BJ (cell line): ENCODE measurements at regions not wholly inside any gene's neighbourhood (a gene's known extent, or its start where the extent isn't known, plus 50 kb on each side); places are given as distances from the start of the nearest gene placed in this dataset.

ENCODE experiments used
- CTCF ChIA-PET: fragments of 350-600 bp; formaldehyde crosslinking; extraction: SDS; loops from one replicate; lab custom pipeline; 2021; ENCODE audit warnings: antibody characterized with exemption, inconsistent platforms; lab: Yijun Ruan, JAX
- POLR2A ChIA-PET: fragments of 300-600 bp; sonication (Branson Sonifier 250); formaldehyde crosslinking; extraction: SDS; loops from one replicate; lab custom pipeline; 2021; ENCODE audit warnings: antibody characterized with exemption; lab: Charles Lee
- DNase-seq: peaks from one replicate; pipeline ENCODE4 v3.0.0-alpha.2; 2011; ENCODE audit warnings: low read depth
- H3K27me3 ChIP-seq: 2 replicates; pipeline ENCODE4 v1.6.0; 2011; ENCODE audit warnings: low read length; ENCODE audit not compliant: control insufficient read depth, insufficient read depth
- H3K36me3 ChIP-seq: 2 replicates; pipeline ENCODE4 v1.5.1; 2011; ENCODE audit warnings: low read length; ENCODE audit not compliant: control insufficient read depth, insufficient read depth
- H3K4me3 ChIP-seq: 2 replicates; pipeline ENCODE4 v1.5.1; 2011; ENCODE audit warnings: low read depth, mild to moderate bottlenecking, control low read depth, low read length
- TF ChIP-seq, protein P1 (sequence below): IDR thresholded peaks from 2 replicates; pipeline ENCODE4 v1.5.1; 2011; ENCODE audit warnings: low read depth, mild to moderate bottlenecking, control low read depth, inconsistent platforms, low read length, moderate library complexity; ENCODE audit not compliant: insufficient read depth

DNA sequence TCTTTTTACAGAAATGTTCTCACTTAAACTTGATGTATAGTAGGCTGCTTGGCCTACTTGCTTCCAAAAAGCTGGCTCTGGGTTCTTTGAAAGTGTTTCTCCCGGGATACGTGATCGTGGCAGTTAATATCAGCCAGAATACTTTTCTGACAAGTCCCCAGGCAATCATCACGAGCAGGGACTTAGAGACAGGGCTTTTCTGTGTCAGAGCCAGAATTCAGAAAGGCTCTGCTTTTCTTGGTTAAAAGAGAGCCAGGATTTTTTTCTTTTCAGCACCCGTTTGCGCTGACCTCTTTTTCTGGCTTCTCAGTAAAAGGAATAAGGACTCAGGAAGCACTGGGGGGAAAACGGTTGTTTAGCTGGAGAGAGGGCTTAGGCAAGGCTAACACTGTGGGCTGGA lies 57.8 kb upstream of the ARHGAP5 start:
- Histone ChIP-seq H3K27me3 (peaks cover 3% of the 10 kb centered on the region), H3K4me3 (no peak overlapping the region), H3K36me3 (no peaks in the 10 kb centered on the region)
- TF ChIP-seq, protein P1, sequence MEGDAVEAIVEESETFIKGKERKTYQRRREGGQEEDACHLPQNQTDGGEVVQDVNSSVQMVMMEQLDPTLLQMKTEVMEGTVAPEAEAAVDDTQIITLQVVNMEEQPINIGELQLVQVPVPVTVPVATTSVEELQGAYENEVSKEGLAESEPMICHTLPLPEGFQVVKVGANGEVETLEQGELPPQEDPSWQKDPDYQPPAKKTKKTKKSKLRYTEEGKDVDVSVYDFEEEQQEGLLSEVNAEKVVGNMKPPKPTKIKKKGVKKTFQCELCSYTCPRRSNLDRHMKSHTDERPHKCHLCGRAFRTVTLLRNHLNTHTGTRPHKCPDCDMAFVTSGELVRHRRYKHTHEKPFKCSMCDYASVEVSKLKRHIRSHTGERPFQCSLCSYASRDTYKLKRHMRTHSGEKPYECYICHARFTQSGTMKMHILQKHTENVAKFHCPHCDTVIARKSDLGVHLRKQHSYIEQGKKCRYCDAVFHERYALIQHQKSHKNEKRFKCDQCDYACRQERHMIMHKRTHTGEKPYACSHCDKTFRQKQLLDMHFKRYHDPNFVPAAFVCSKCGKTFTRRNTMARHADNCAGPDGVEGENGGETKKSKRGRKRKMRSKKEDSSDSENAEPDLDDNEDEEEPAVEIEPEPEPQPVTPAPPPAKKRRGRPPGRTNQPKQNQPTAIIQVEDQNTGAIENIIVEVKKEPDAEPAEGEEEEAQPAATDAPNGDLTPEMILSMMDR: no peak
- ChIA-PET CTCF (no interaction called here), POLR2A (no interaction called here)
- no peak for DNase-seq

GRCh38 chr14:32020882-32021281 lies 56.2 kb upstream of the ARHGAP5 start:
- Histone ChIP-seq H3K36me3 (no peaks in the 10 kb centered on the region), H3K27me3 (peaks cover 3% of the 10 kb centered on the region), H3K4me3 (no peak overlapping the region)
- TF ChIP-seq, protein P1: no peak
- DNase-seq: no peak
- CTCF ChIA-PET: no interaction called here
- POLR2A ChIA-PET: no interaction called here

DNA sequence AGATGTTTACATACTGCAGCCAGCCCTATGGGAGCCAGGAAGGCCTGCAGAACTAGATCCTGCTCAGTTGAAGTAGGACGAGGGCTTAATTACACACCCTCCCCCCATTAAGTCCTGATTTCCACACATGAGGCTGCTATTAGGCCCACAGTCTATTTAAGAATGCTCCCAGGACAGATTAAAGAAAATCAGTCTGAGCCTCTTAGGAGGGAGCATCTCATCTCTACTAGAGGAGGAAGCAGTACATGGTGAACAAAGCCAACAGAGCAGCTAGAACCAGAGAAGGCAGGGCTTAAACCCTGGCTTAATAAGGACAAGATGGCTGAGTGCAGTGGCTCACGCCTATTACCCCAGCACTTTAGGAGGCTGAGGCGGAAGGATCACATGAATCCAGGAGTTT lies 55.8 kb upstream of the ARHGAP5 start:
- TF ChIP-seq, protein P1: no peak
- no peak for DNase-seq
- ChIA-PET POLR2A (no interaction called here), CTCF (interaction anchor here (2.1 kb wide), 1 partner anchor 10 kb away, joined by 9 read pairs; no protein-coding TSS in a partner anchor)
- Histone ChIP-seq H3K36me3 (no peaks in the 10 kb centered on the region), H3K4me3 (no peak overlapping the region), H3K27me3 (peaks cover 3% of the 10 kb centered on the region)

GRCh38 chr14:32022525-32022924 lies 54.6 kb upstream of the ARHGAP5 start:
- Histone ChIP-seq H3K4me3 (no peak overlapping the region), H3K27me3 (peaks cover 2% of the 10 kb centered on the region; the same call in 1 of the 2 replicates), H3K36me3 (no peaks in the 10 kb centered on the region)
- ChIA-PET CTCF (interaction anchor here (2.1 kb wide), 1 partner anchor 12 kb away, joined by 9 read pairs; no protein-coding TSS in a partner anchor), POLR2A (no interaction called here)
- DNase-seq: no peak
- TF ChIP-seq, protein P1: no peak

- Histone ChIP-seq H3K4me3 (no peak overlapping the region), H3K27me3 (peaks cover 3% of the 10 kb centered on the region; the same call in 1 of the 2 replicates), H3K36me3 (no peaks in the 10 kb centered on the region)
- POLR2A ChIA-PET: no interaction called here
- CTCF ChIA-PET: interaction anchor here (2.1 kb wide), 1 partner anchor 12 kb away, joined by 9 read pairs; no protein-coding TSS in a partner anchor
- TF ChIP-seq, protein P1: no peak
- no peak for DNase-seq
These were observed 54.1 kb upstream of the ARHGAP5 start for GRCh38 chr14:32022938-32023466.
